GM21360 (cell line): ENCODE measurements at regions not wholly inside any gene's neighbourhood (a gene's known extent, or its start where the extent isn't known, plus 50 kb on each side); places are given as distances from the start of the nearest gene placed in this dataset.
"Not testable (repeated sequence)": the region's sequence is repeated elsewhere in the genome, so short reads cannot be mapped to it uniquely, and the experiment has no call there.

ENCODE experiments used
- ATAC-seq: cut with Tn5 transposase; IDR thresholded peaks from one replicate; pipeline ENCODE4 v1.9.1; 2021; ENCODE audit warnings: mild to moderate bottlenecking, moderate library complexity; ENCODE audit not compliant: unreplicated experiment

GRCh38 chr7:46606761-46607160 is 685.7 kb upstream of the IGFBP3 start:
- no peak for ATAC-seq

GRCh38 chr7:46604241-46604661 is 683.2 kb upstream of the IGFBP3 start:
- ATAC-seq: no peak

- ATAC-seq: no peak
Measured at GRCh38 chr7:46603780-46604179, 682.7 kb upstream of the IGFBP3 start.

- no peak for ATAC-seq
Measured at GRCh38 chr7:46603296-46603752, 682.3 kb upstream of the IGFBP3 start.

- ATAC-seq: no peak
Measured at GRCh38 chr7:46600340-46600739, 679.3 kb upstream of the IGFBP3 start.

- ATAC-seq: not testable (repeated sequence)
Measured at GRCh38 chr7:46594831-46595230, 673.8 kb upstream of the IGFBP3 start.

GRCh38 chr7:46590918-46591905 is 670.1 kb upstream of the IGFBP3 start:
- ATAC-seq: not testable (repeated sequence)

- ATAC-seq: no peak
Measured at GRCh38 chr7:46589286-46589685, 668.2 kb upstream of the IGFBP3 start.

GRCh38 chr7:46586406-46586805 is 665.3 kb upstream of the IGFBP3 start:
- no peak for ATAC-seq

- ATAC-seq: no peak
Measured at GRCh38 chr7:46583656-46584055, 662.6 kb upstream of the IGFBP3 start.

- ATAC-seq: no peak
Measured at GRCh38 chr7:46581268-46581667, 660.2 kb upstream of the IGFBP3 start.

- no peak for ATAC-seq
Measured at GRCh38 chr7:46580766-46581165, 659.7 kb upstream of the IGFBP3 start.

GRCh38 chr7:46577394-46577793 is 656.3 kb upstream of the IGFBP3 start:
- ATAC-seq: no peak

- no peak for ATAC-seq
Measured at GRCh38 chr7:46576950-46577349, 655.9 kb upstream of the IGFBP3 start.

- ATAC-seq: no peak
Measured at GRCh38 chr7:46572691-46573090, 651.6 kb upstream of the IGFBP3 start.

GRCh38 chr7:46571996-46572395 is 650.9 kb upstream of the IGFBP3 start:
- no peak for ATAC-seq

- no peak for ATAC-seq
Measured at GRCh38 chr7:46569133-46569465, 648.0 kb upstream of the IGFBP3 start.

GRCh38 chr7:46568420-46569132 is 647.5 kb upstream of the IGFBP3 start:
- ATAC-seq: no peak

GRCh38 chr7:46567858-46568257 is 646.8 kb upstream of the IGFBP3 start:
- ATAC-seq: no peak

GRCh38 chr7:46566097-46566774 is 645.2 kb upstream of the IGFBP3 start:
- ATAC-seq: no peak
